Keratinocyte (primary cell): ENCODE measurements at regions not wholly inside any gene's neighbourhood (a gene's known extent, or its start where the extent isn't known, plus 50 kb on each side); places are given as distances from the start of the nearest gene placed in this dataset.

Experiments used
- EZH2 ChIP-seq: IDR thresholded peaks from one replicate; pipeline ENCODE4 v1.6.1; 2012; ENCODE audit warnings: inconsistent platforms, mild to moderate bottlenecking, low read length, moderate library complexity
- TF ChIP-seq, protein P1 (sequence below), 3 experiments: IDR thresholded peaks in 1 of 3; conservative IDR thresholded peaks in 1 of 3; optimal IDR thresholded peaks in 1 of 3; 2 replicates in 2 of 3; 3 replicates in 1 of 3; pipeline versions ENCODE3 to v1.5.1; 2011; ENCODE audit warnings: low read length in 3 of 3, mild to moderate bottlenecking in 3 of 3, moderate library complexity in 2 of 3, control low read depth in 1 of 3, inconsistent platforms in 1 of 3; ENCODE audit not compliant: insufficient read depth in 2 of 3; ENCODE audit errors: extremely low read depth in 1 of 3

DNA sequence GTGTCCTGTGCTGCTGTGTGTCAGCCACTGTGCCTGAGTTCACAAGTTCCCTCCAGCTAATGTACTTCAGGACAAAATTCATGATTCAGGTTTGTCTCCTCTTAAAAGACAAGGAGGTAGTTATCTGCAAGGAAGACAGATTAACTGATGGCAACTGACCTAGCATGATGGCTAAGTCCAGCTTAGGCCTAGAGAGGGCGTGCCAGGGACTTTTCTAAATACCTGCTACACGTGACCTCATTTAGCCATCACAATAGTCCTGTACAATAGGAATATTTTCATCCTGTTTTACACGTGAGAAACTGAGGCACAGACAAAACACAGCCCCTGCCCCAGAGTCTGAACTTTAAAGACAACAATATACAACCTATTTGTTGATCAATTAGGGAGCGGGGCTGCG lies 275.7 kb downstream of the XPNPEP1 start:
- TF ChIP-seq, protein P1, sequence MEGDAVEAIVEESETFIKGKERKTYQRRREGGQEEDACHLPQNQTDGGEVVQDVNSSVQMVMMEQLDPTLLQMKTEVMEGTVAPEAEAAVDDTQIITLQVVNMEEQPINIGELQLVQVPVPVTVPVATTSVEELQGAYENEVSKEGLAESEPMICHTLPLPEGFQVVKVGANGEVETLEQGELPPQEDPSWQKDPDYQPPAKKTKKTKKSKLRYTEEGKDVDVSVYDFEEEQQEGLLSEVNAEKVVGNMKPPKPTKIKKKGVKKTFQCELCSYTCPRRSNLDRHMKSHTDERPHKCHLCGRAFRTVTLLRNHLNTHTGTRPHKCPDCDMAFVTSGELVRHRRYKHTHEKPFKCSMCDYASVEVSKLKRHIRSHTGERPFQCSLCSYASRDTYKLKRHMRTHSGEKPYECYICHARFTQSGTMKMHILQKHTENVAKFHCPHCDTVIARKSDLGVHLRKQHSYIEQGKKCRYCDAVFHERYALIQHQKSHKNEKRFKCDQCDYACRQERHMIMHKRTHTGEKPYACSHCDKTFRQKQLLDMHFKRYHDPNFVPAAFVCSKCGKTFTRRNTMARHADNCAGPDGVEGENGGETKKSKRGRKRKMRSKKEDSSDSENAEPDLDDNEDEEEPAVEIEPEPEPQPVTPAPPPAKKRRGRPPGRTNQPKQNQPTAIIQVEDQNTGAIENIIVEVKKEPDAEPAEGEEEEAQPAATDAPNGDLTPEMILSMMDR (optimal IDR thresholded peaks at IDR 0.05 in 1 of 3, IDR thresholded peaks at IDR 0.05 in 1 of 3, conservative IDR thresholded peaks at IDR 0.05 in 1 of 3; ENCODE audit: extremely low read depth in 1 of 3, insufficient read depth in 2 of 3, low read length in 3 of 3) = no peak
- TF ChIP-seq EZH2 = no peak
